GM12874 (cell line): ENCODE measurements at regions not wholly inside any gene's neighbourhood (a gene's known extent, or its start where the extent isn't known, plus 50 kb on each side); places are given as distances from the start of the nearest gene placed in this dataset.

Experiments
- TF ChIP-seq, protein P1 (sequence below): IDR thresholded peaks from 2 replicates; pipeline ENCODE4 v1.5.1; 2011; ENCODE audit warnings: low read depth, mild to moderate bottlenecking, control low read depth, low read length, moderate library complexity; ENCODE audit not compliant: insufficient read depth

DNA sequence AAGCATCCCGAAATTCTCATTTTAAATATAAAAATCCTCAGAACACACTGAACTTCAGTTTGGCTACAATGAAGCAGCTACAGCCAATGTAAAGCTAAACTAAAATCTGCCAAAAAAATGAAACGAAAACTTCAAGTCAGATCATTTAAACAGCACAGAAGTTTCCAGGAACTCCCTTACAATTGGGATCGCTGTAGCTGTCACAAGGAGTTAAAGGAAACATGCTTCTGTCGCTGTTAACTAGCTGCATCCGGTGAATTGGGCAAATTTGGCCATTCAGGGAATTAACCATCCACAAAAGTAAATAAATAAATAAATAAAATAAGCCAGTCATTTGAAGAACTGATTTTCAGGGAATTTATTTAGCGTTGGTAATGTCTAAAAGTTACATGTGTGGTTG lies 77.0 kb upstream of the PEG3 start:
- TF ChIP-seq, protein P1, sequence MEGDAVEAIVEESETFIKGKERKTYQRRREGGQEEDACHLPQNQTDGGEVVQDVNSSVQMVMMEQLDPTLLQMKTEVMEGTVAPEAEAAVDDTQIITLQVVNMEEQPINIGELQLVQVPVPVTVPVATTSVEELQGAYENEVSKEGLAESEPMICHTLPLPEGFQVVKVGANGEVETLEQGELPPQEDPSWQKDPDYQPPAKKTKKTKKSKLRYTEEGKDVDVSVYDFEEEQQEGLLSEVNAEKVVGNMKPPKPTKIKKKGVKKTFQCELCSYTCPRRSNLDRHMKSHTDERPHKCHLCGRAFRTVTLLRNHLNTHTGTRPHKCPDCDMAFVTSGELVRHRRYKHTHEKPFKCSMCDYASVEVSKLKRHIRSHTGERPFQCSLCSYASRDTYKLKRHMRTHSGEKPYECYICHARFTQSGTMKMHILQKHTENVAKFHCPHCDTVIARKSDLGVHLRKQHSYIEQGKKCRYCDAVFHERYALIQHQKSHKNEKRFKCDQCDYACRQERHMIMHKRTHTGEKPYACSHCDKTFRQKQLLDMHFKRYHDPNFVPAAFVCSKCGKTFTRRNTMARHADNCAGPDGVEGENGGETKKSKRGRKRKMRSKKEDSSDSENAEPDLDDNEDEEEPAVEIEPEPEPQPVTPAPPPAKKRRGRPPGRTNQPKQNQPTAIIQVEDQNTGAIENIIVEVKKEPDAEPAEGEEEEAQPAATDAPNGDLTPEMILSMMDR: no peak

DNA sequence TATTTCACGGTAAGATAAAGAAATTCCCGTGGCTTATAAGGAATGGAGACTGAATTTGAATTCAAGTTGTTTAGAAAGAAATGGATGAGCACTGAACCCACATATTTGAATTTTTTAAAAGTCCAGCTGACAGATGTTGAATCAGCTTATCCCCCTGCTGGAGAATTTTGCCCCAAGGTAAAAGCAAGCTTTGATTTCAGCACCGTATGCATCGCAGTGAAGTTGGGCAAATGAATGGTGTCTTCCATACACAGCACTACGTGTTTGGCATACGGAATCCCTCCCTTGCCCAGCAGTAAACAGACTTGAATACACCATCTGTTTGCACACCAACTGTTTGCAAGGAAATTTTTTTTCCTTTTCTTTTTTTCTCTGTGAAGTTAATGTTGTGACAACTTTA lies 77.5 kb upstream of the PEG3 start:
- TF ChIP-seq, protein P1: no peak

DNA sequence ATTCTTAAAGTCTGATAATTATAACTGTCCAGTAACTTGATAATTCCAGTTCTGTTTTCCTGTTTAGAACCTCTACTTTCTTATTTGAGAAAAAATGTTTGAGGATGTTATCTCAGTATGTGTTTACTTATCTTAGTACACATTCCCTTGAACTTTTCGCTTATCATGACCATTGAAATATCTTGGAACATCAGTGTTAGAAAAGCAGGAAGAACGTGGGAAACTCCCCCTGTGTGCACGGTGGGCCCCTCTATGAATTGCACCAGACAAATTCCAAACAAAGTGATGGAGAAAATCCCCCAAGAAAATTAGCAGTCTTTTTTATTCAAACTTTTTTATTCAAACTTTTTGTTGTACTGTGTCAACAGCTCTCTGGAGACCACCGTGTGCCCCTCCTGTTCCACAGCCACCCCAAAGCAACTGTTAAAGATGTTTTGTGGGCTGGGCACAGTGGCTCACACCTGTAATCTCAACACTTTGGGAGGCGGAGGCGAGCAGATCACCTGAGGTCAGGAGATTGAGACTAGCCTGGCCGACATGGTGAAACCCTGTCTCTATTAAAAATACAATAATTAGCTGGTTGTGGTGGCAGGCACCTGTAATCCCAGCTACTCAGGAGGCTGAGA lies 78.3 kb upstream of the PEG3 start:
- TF ChIP-seq, protein P1: no peak

DNA sequence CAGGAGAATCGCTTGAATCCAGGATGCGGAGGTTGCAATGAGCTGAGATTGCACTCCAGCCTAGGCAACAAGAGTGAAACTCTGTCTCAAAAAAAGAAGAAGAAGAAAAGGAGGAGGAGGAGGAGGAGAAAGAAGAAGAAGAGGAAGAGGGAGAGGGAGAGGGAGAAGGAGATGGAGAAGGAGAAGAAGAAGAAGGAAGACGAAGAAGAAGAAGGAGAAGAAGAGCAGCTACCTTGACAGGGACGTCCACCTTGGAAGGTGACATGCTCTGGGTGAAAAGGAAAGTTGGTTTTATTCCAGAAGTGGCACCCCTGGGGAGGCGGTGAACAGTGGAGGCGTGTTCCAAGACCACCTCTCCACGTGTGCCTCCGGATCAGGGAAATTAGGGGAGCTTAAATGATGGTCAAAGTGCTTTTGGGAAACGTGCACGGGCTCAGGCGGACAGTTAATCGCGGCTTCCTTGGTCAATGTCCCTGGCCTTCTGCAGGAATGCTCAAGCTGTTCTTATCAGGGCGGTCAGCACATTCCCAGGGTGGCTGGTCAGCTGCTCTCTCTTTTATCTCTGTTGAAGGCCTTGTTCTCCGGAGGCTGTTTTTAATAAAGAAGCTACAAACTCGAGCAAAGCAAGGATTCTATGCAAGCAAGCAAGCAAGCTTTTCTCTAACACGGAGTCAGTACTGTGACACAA lies 78.9 kb upstream of the PEG3 start:
- TF ChIP-seq, protein P1: no peak

DNA sequence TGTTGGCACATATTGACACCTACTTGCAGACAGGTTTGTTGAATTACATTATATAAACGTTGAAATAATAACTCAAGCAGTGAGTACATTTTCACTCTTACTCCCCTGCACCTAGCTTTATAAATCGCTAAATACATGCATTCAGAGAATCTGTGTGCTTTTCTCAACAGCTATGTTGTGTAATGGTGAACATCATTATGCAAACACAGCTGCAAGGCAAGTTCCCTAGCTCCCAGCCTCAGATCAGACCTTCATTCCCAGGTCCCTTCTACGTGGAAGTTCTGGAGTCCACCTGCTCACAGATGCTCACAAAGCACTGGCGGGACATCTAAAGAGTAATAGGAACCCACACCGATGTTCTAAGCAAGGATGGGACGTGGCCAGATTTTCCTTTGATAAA lies 86.8 kb upstream of the PEG3 start:
- TF ChIP-seq, protein P1: no peak

DNA sequence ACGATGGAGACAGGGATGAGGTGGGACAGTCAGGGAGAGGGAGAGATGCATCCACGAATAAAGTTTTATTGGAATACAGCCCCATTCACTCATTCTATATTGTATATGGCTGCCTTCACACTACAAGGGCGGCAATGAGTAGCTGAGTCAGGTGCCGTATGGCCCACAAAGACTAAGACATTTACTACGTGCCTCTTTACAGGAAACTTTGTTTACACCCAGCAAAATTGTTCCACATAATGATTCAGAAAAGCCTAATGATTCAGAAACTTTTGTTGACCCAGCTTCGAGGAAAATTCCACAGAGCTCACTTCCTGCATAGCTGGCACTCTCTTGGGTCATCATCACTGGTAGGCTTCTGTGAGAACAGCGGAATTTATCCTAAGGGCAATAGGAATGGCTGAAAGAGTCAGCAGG lies 87.3 kb upstream of the PEG3 start:
- TF ChIP-seq, protein P1: no peak

DNA sequence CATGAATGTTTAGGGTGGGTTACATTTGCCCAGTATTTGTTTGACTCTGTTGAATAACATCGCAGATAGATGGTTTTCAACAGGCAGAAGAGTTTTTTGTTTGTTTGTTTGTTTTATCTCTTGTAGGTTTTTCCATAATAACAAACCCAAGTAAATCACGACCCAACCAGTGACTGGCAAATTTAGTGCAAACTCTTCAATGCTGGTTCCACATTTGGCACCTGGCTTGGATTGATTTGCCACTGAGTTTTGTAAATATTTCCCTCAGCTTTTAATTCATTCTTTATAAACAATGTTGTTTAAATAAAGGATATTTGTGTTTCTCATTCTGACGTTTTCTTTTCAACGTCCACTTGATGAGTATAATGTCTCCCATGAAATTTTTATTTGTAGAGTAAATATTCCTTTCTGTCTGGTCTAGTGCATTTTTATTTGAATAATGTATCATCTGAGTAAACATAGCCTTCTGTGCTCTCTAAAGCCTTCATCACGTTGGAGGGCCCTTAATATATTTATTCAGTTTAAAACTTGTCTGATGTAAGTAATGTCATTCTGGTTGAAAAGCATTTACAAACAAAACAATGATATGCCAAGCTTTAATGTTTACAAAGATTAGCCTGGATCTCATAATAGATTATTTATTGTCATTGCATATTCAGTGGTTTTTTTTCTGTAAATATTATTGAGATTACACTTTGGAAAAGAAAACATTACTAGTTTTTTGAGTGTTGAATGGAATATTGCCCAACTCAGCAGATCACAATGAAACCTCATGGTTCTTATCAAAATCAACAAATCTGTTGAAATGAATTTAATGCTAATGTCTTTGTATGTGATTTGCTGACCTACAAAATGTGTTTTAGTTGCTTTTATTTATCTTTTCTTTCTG lies 90.4 kb upstream of the PEG3 start:
- TF ChIP-seq, protein P1: no peak
